Cerebellar nuclear complex (tissue), 1 donor: ENCODE measurements at regions not wholly inside any gene's neighbourhood (a gene's known extent, or its start where the extent isn't known, plus 50 kb on each side); places are given as distances from the start of the nearest gene placed in this dataset.
A peak's percentile ranks its signal among the peaks of the same experiment; 100 is the strongest.

Source experiments
- DNase-seq, 2 experiments: peaks; one replicate each; lab custom pipeline; 2025; lab: John Stamatoyannopoulos, UW

GRCh38 chr18:42394238-42394637 is 439.2 kb downstream of the PIK3C3 start:
- DNase-seq = no peak

DNA sequence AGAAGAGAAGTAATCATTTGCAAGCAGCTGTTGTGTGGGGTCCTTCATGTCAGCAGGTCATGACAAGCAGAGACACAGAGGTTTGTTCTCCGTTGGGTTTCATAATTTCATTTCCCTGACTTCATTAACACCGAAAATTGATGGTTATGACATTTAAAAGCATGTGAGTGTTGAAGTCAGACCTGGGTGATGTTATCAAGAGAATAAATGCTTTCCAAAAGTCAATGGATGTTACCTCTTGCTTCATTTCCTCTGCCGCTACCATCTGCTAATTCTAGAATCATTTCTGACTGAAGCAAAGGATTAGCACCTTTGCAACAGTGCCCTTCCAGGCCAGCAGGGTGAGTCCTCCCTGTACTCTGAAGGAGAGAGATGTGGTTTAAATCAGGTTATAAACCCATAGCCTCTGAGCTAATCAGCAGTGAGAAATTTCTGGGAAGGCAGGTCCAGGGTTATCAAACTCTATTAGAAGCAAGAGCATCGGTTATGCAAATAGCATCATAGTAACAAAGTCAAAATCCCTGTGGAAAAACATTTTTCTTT is 446.2 kb downstream of the PIK3C3 start:
- no peak for DNase-seq

DNA sequence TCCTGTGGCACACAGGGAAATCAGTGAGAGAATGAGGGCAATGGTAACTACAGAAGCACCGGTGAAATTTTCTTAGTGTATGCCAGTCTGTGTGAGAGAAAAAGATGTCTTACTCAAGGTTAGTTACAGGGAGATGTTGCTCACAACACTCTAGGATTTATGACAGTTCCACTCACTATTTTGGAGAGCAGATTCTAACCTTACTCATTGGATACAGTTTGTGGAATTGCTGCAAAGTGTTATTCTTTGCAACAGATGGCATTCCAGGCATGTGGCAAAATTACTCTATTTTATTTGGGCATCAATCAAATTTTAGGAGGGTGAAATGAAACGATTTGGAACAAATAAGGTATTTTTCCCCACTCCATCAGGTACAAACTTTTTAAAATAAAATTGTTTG is 449.1 kb downstream of the PIK3C3 start:
- DNase-seq = peak; percentile 11 to 58

DNA sequence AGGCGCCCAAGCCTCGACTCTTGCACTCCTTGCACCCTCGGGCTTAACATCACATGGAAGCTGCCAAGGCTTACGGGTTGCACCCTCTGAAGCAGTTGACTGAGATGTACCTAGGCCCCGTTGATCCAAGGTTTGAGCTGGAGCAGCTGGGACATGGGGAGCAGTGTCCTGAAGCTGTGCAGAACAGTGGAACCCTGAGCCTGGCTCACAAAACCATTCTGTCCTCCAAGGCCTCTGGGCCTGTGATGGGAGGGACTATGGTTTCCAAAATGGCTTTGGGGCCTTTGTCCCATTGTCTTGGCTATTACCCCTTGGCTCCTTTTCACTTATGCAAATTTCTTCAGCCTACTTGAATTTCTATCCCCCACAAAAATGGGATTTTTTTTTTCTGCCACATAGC is 454.0 kb downstream of the PIK3C3 start:
- DNase-seq = no peak

DNA sequence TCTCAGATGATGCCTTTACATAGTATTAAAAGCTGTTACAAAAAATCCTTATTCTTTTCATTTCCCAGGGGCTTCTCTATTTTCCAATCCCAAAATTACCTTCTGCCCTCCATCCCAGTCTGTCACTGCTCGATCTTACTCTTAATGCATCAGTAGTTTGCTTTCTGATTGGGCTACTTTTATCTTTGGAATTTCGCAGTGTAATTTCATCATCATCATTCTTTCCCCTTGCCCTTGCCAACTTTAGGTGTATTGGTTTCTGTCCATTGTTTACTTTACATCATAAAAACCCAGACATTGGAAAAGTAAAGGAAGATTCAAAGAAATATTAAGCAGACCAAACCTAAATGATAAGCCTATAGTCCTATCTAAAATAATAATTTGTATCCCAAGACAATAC is 457.2 kb downstream of the PIK3C3 start:
- no peak for DNase-seq

- no peak for DNase-seq
These were observed 457.9 kb downstream of the PIK3C3 start for GRCh38 chr18:42412896-42413295.

DNA sequence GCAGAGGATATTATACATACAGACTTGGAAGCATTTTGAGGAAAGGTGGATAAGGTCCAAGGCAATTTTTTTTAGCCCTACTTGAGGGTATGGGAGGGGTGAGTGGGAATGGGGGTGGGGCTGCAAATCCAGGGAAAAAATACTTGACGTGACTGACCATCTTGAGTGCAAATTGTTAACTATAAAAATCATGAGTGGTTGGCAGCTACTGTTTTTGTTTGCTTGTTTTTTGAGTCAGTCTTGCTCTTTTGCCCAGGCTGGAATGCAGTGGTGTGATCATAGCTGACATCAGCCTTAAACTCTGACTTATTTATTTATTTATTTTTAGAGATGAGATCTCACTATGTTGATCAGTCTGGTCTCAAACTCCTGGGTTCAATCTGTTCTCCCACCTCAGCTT is 458.8 kb downstream of the PIK3C3 start:
- no peak for DNase-seq

DNA sequence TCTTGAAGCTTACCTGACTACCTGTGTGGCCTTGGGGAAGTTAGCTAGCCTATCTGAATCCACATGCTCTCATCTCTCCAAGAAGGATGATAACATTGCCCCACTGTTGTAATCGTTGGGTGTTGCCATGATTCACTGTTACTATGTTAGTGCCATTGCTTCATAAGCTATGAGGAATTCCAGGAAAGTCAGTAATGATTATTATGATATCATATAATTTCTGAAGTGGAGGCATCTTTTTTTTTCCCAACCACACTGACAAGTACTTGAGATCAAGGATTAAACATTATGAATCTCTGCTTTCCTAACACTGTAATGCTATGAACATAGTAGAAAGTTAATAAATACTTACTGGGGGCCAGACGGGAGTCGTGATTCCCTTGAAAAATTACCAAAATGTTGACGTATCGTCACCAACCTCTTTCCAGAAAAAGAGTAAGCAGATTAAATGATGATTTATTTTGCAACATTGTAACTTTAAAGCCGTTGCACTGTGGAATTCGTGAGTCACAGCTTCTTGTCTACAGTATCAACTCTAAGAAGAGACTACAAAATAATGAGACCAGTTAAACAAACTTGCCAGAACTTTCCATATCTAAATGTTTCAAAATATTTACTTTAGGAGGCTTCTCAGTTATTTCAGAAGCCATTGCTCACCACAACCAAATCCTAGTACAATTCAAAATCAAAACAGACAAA is 459.9 kb downstream of the PIK3C3 start:
- DNase-seq = no peak

- no peak for DNase-seq
These were observed 462.2 kb downstream of the PIK3C3 start for GRCh38 chr18:42417189-42417588.

DNA sequence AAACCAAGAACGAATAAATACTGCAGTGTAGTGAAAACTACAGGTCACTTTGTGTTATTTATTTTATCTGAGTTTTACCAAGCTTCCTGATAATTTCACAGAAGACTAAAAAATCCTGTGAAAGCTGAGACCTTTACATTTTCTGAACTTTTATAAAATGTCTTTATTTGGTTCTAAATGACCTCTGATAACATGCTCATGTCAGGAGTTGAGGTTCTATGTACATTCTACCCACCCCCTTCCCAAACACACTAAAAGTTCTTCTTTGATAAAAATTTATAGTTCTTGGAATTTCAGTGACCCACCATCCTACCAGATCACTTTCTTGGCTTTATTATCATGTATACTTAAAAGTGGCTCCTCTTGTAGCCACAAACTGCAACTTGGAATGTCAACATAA is 463.1 kb downstream of the PIK3C3 start:
- no peak for DNase-seq

DNA sequence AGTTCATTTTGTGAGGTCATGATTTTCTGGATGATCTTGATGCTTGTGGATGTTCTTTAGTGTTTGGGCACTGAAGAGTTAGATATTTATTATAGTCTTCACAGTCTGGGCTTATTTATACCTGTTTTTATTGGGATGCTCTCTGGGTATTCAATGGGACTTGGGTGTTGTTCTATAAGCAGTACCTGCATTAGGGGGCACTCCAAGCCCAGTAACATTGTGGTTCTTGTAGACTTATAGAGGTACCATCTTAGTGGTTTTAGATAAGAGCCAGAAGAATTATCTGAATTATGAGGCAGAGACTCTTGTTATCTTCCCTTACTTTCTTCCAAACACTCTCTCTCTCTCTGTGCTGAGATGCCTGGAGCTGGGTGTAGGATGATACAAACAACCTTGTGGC is 470.0 kb downstream of the PIK3C3 start:
- no peak for DNase-seq

DNA sequence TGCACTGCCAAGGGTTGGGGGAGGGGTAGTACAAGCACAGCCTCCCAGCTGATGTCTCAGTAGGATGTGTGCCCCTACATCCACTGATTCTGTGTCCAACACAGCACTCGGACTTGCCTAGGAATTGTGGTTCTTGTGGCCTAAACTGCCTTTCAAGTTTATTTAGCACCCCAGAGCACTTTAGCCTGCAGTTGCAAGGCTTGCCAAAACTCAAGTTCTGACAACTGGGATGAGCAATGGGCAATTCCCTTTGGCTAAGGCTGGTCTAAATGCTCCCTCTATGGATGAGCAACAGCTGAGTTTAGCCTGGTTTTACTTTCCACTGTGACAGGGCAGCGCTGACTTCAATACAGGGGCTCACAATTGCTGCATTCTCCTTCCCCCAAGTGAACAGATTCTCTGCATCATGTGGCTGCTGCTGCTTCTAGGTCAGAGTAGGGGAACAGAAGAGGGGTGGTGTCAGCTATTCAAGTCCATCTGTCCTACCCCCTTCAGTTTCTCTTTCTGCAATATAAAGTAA is 471.5 kb downstream of the PIK3C3 start:
- no peak for DNase-seq

GRCh38 chr18:42429196-42429595 is 474.2 kb downstream of the PIK3C3 start:
- DNase-seq = no peak

DNA sequence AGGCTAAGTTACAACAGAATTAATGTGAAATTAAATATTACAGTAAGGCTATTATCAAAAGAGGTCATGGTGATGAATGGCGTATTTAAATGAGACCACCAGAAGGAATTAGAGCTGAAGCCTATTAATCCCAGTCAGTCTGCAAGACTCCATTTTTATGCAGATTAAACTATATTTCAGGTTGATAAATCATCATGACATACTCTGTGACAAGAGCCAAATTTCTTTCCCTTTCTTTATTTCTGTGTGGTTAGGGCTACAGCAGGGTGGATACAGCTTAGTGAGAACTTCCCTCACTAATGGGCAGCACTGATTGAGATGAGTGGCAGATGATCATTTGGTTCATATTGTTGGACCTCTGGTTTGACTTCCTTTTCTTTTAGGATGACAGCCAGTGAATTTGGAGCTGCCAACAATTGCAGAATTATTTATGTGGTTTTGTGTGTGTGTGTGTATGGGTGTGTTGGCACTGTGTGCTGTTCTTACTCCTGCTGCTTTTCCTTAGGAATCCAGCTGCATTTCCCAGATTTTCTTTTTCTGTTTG is 481.3 kb downstream of the PIK3C3 start:
- no peak for DNase-seq

GRCh38 chr18:42437001-42437400 is 482.0 kb downstream of the PIK3C3 start:
- DNase-seq = peak in 1 of 2 experiments; percentile 51

- DNase-seq = peak; percentile 99
These were observed 482.6 kb downstream of the PIK3C3 start for GRCh38 chr18:42437646-42438045.

- no peak for DNase-seq
These were observed 487.6 kb downstream of the PIK3C3 start for GRCh38 chr18:42442656-42443055.

GRCh38 chr18:42444349-42444748 is 489.3 kb downstream of the PIK3C3 start:
- DNase-seq = no peak

DNA sequence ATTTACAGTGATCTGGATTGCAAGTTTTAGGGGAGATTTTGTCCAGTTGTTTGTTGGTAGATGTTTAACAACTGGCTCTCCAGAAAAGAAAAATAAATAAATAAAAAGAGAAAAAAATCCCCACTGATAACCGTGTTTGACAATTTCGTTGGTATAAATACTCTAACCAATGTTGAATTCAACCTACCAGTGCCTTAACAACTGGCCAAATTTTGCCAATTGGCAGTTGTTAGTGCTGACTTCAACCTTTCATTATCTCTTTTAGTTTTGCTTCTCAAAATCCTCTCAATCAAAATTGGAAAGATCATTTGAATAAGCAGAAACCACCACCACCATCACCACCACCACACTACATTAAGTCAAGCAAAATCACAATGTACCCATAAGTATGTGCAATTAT is 490.3 kb downstream of the PIK3C3 start:
- no peak for DNase-seq

GRCh38 chr18:42446195-42446594 is 491.2 kb downstream of the PIK3C3 start:
- no peak for DNase-seq

DNA sequence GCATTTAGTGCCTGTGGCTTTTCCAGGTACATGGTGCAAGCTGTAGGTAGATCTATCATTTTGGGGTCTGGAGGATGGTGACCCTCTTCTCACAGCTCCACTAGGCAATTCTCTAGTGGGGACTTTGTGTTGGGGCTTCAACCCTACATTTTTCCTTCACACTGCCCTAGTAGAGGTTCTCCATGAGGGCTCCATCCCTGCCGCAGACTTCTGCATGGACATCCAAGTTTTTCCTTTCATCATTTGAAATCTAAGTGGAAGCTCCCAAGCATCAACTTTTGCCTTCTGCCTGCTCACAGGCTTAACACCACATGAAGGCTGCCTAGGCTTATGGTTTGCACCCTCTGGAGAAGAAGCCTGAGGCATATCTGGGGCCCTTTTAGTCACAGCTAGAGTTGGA is 492.7 kb downstream of the PIK3C3 start:
- DNase-seq = no peak

GRCh38 chr18:42458226-42458625 is 503.2 kb downstream of the PIK3C3 start:
- DNase-seq = no peak

DNA sequence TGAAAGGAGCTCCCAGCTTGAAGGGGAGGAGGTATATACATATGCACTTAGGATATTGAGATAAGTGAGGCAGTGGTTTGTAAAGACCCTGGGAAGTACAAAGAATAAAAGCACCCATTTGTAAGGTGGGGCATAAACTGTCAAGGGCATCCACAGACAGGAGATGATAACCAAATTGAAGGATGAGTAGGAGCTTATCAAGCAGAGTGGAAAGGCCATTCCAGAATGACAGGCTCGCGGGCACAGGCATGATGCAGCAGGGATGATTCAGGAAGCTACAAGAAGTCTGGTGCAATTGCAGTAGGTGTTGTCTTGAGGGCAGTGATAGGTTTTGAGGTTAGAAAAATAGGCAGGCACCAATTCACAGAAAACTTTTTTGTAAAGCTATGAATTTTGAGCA is 504.8 kb downstream of the PIK3C3 start:
- DNase-seq = no peak

GRCh38 chr18:42471885-42472284 is 516.9 kb downstream of the PIK3C3 start:
- DNase-seq = no peak
